ENCODE measurements at regions not wholly inside any gene's neighbourhood (a gene's known extent, or its start where the extent isn't known, plus 50 kb on each side); places are given as distances from the start of the nearest gene placed in this dataset.

DNA sequence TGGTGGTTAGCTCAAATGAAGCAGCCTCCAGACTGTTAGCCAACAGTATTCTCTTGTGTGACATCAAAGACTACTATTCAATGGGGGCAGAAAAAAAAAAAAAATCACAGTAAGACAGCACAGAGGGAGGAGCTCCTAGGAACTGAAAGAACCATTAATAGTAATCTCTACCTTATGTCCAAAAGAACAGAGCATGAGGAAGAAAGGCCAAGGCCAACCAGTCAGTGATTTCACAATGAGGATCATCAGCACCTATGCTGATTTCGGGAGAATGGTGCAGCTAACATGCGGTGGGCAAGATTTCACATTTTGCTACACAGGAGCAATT is 66.3 kb upstream of the SOX5 start:
- Histone ChIP-seq H3K79me1 (ENCODE audit: low read depth in 1 of 2, low read length in 2 of 2) (no peaks in the 10 kb centered on the region; a peak in 1 of 4 replicates), H3K27me3 (ENCODE audit: control insufficient read depth, insufficient read depth, low read length) (no peaks in the 10 kb centered on the region), H3K9ac (ENCODE audit: low read depth, low read length) (no peak overlapping the region), H2BK5ac (ENCODE audit: low read depth, low read length, poor library complexity, severe bottlenecking) (no peak overlapping the region), H2BK120ac (ENCODE audit: low read depth, low read length) (no peak overlapping the region), H4K8ac (ENCODE audit: low read depth in 2 of 2, low read length in 2 of 2) (no peak overlapping the region), H4K91ac (ENCODE audit: insufficient read depth, low read depth, low read length) (no peak overlapping the region), H3K4me1 (ENCODE audit: control insufficient read depth, insufficient read depth, low read length) (no peaks in the 10 kb centered on the region), H3K14ac (replicated peaks; ENCODE audit: low read depth, low read length) (no peak overlapping the region), H4K20me1 (ENCODE audit: insufficient read depth, low read length) (no peaks in the 10 kb centered on the region), H3K23ac (ENCODE audit: low read depth, low read length) (no peak overlapping the region), H2AFZ (replicated peaks; ENCODE audit: low read length, poor library complexity) (no peak overlapping the region), H3K4ac (ENCODE audit: low read depth, low read length) (no peak overlapping the region), H3K27ac (ENCODE audit: insufficient read depth, low read length) (no peak overlapping the region), H3K9me1 (ENCODE audit: insufficient read depth, low read length) (no peaks in the 10 kb centered on the region; the same call in 1 of the 2 replicates), H3K4me2 (ENCODE audit: low read depth, low read length) (no peak overlapping the region), H3K4me3 (ENCODE audit: insufficient read depth, low read depth, low read length) (no peak overlapping the region), H4K5ac (ENCODE audit: low read depth, low read length) (no peak overlapping the region), H2AK5ac (ENCODE audit: low read depth, low read length) (no peak overlapping the region), H2BK20ac (ENCODE audit: low read depth, low read length) (no peak overlapping the region), H3K9me3 (ENCODE audit: control insufficient read depth, insufficient read depth, low read length) (no peaks in the 10 kb centered on the region), H3K56ac (ENCODE audit: extremely low read depth, insufficient read depth, low read length) (no peak overlapping the region), H2BK15ac (ENCODE audit: low read depth, low read length) (no peak overlapping the region), H2AK9ac (replicated peaks; ENCODE audit: low read depth, low read length, poor library complexity) (no peak overlapping the region), H3K36me3 (ENCODE audit: control insufficient read depth, insufficient read depth, low read length) (no peaks in the 10 kb centered on the region), H3K18ac (ENCODE audit: low read depth, low read length) (no peak overlapping the region)
- POLR2A ChIA-PET (ENCODE audit: unreplicated experiment), result no interaction called here
- BruUV-seq (replicated peaks), result no TSS peak
- intact Hi-C loops (cut with micrococcal nuclease), result no loop called here
- CTCF ChIA-PET, result no interaction called here
- no peak for TF ChIP-seq MXI1 (IDR thresholded peaks at IDR 0.05; ENCODE audit: borderline replicate concordance, low read depth, low read length)
- no peak for TF ChIP-seq FOS (IDR thresholded peaks at IDR 0.05; ENCODE audit: low read depth, low read length)
- no peak for TF ChIP-seq NFE2L2 (IDR thresholded peaks at IDR 0.05; ENCODE audit: low read depth, low read length)
- TF ChIP-seq, protein P1, sequence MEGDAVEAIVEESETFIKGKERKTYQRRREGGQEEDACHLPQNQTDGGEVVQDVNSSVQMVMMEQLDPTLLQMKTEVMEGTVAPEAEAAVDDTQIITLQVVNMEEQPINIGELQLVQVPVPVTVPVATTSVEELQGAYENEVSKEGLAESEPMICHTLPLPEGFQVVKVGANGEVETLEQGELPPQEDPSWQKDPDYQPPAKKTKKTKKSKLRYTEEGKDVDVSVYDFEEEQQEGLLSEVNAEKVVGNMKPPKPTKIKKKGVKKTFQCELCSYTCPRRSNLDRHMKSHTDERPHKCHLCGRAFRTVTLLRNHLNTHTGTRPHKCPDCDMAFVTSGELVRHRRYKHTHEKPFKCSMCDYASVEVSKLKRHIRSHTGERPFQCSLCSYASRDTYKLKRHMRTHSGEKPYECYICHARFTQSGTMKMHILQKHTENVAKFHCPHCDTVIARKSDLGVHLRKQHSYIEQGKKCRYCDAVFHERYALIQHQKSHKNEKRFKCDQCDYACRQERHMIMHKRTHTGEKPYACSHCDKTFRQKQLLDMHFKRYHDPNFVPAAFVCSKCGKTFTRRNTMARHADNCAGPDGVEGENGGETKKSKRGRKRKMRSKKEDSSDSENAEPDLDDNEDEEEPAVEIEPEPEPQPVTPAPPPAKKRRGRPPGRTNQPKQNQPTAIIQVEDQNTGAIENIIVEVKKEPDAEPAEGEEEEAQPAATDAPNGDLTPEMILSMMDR (conservative IDR thresholded peaks at IDR 0.05; ENCODE audit: low read depth, low read length), result no peak
- TF ChIP-seq RFX5 (IDR thresholded peaks at IDR 0.05; ENCODE audit: low read depth, low read length), result no peak
- TF ChIP-seq, protein P2, sequence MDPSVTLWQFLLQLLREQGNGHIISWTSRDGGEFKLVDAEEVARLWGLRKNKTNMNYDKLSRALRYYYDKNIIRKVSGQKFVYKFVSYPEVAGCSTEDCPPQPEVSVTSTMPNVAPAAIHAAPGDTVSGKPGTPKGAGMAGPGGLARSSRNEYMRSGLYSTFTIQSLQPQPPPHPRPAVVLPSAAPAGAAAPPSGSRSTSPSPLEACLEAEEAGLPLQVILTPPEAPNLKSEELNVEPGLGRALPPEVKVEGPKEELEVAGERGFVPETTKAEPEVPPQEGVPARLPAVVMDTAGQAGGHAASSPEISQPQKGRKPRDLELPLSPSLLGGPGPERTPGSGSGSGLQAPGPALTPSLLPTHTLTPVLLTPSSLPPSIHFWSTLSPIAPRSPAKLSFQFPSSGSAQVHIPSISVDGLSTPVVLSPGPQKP (IDR thresholded peaks at IDR 0.05; ENCODE audit: borderline replicate concordance, low read depth, low read length), result no peak
- no peak for TF ChIP-seq POLR2A (IDR thresholded peaks at IDR 0.05; ENCODE audit: low read depth, low read length)
- TF ChIP-seq RAD21 (IDR thresholded peaks at IDR 0.05; ENCODE audit: low read length), result no peak
- TF ChIP-seq, protein P3, sequence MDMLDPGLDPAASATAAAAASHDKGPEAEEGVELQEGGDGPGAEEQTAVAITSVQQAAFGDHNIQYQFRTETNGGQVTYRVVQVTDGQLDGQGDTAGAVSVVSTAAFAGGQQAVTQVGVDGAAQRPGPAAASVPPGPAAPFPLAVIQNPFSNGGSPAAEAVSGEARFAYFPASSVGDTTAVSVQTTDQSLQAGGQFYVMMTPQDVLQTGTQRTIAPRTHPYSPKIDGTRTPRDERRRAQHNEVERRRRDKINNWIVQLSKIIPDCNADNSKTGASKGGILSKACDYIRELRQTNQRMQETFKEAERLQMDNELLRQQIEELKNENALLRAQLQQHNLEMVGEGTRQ (IDR thresholded peaks at IDR 0.05; ENCODE audit: low read depth, low read length), result no peak
- TF ChIP-seq CEBPB (IDR thresholded peaks at IDR 0.05; ENCODE audit: low read depth, low read length), result no peak
- TF ChIP-seq MAZ (IDR thresholded peaks at IDR 0.05; ENCODE audit: borderline replicate concordance, low read depth, low read length), result no peak
- no peak for TF ChIP-seq CHD1 (IDR thresholded peaks at IDR 0.05; ENCODE audit: low read depth, low read length)
- DNase-seq (no peak), ATAC-seq (ENCODE audit: low read depth) (no peak)
- WGBS, 2 experiments (ENCODE audit: extremely low coverage in 2 of 2, insufficient read length in 1 of 2), result no CpG with 5 or more reads among the region's 2 CpGs
- in situ Hi-C loops (cut with MboI; ENCODE audit: low sequenced_read_pairs), result no loop called here
- dilution Hi-C loops (cut with HindIII; ENCODE audit: low sequenced_read_pairs, unreplicated experiment), result no loop called here

Measured in IMR-90 (cell line).